Activated CD8-positive, alpha-beta memory T cell treated with anti-CD3 and anti-CD28 coated beads, Interleukin-2, amount 10 ng/mL, durations not matched to agents 7 days and 5 days (primary cell): ENCODE measurements at regions not wholly inside any gene's neighbourhood (a gene's known extent, or its start where the extent isn't known, plus 50 kb on each side); places are given as distances from the start of the nearest gene placed in this dataset.

Source experiments
- ATAC-seq: fragments of 150-1000 bp; cut with Tn5 transposase; one replicate; pipeline ENCODE4 v1.10.0; 2021; ENCODE audit warnings: moderate library complexity
- CTCF ChIA-PET: fragments of 350-600 bp; sonication (Branson Sonifier 250); formaldehyde crosslinking; loops from one replicate; lab custom pipeline; 2021; ENCODE audit warnings: antibody characterized with exemption; lab: Charles Lee
- DNase-seq: peaks from one replicate; pipeline ENCODE4 v3.0.0-alpha.2; 2020
- H3K27ac Mint-ChIP-seq: one replicate; pipeline ENCODE4 v1.8.0; 2021; ENCODE audit warnings: mild to moderate bottlenecking, mixed read lengths
- H3K27me3 Mint-ChIP-seq: one replicate; pipeline ENCODE4 v1.8.0; 2021; ENCODE audit warnings: mixed read lengths
- H3K36me3 Mint-ChIP-seq: one replicate; pipeline ENCODE4 v1.8.0; 2021; ENCODE audit warnings: mild to moderate bottlenecking, mixed read lengths
- H3K4me1 Mint-ChIP-seq: one replicate; pipeline ENCODE4 v1.8.0; 2021; ENCODE audit warnings: mixed read lengths
- H3K4me3 Mint-ChIP-seq: one replicate; pipeline ENCODE4 v1.8.0; 2021; ENCODE audit warnings: mild to moderate bottlenecking, moderate library complexity, mixed read lengths
- H3K9me3 Mint-ChIP-seq: one replicate; pipeline ENCODE4 v1.8.0; 2022; ENCODE audit warnings: low read depth, mixed read lengths

- Mint-ChIP-seq H3K4me3 (no peak overlapping the region), H3K27me3 (no peaks in the 10 kb centered on the region), H3K36me3 (no peaks in the 10 kb centered on the region), H3K4me1 (no peaks in the 10 kb centered on the region), H3K9me3 (no peaks in the 10 kb centered on the region), H3K27ac (no peak overlapping the region)
- ATAC-seq (no peak), DNase-seq (no peak)
- CTCF ChIA-PET, result no interaction called here
Observed at GRCh38 chrX:22366906-22367305, 94.2 kb downstream of the CBLL2 start.

GRCh38 chrX:22373094-22373493 is 100.4 kb downstream of the CBLL2 start:
- CTCF ChIA-PET, result no interaction called here
- Mint-ChIP-seq H3K27ac (no peak overlapping the region), H3K4me1 (no peaks in the 10 kb centered on the region), H3K27me3 (no peaks in the 10 kb centered on the region), H3K4me3 (no peak overlapping the region), H3K9me3 (no peaks in the 10 kb centered on the region), H3K36me3 (no peaks in the 10 kb centered on the region)
- ATAC-seq (no peak), DNase-seq (no peak)

- Mint-ChIP-seq H3K4me1 (no peaks in the 10 kb centered on the region), H3K4me3 (no peak overlapping the region), H3K9me3 (no peaks in the 10 kb centered on the region), H3K36me3 (no peaks in the 10 kb centered on the region), H3K27ac (no peak overlapping the region), H3K27me3 (no peaks in the 10 kb centered on the region)
- CTCF ChIA-PET, result no interaction called here
- DNase-seq (no peak), ATAC-seq (no peak)
Observed at GRCh38 chrX:22373766-22374165, 101.1 kb downstream of the CBLL2 start.

- H3K4me1 Mint-ChIP-seq, result no peaks in the 10 kb centered on the region
- no peak overlapping the region for H3K27ac Mint-ChIP-seq
- H3K36me3 Mint-ChIP-seq, result no peaks in the 10 kb centered on the region
- H3K9me3 Mint-ChIP-seq, result no peaks in the 10 kb centered on the region
- no peak overlapping the region for H3K4me3 Mint-ChIP-seq
- H3K27me3 Mint-ChIP-seq, result no peaks in the 10 kb centered on the region
- ATAC-seq, result no peak
- CTCF ChIA-PET, result no interaction called here
- DNase-seq, result no peak
Observed at GRCh38 chrX:22376369-22376768, 103.7 kb downstream of the CBLL2 start.

- DNase-seq (no peak), ATAC-seq (no peak)
- Mint-ChIP-seq H3K27me3 (no peaks in the 10 kb centered on the region), H3K36me3 (no peaks in the 10 kb centered on the region), H3K4me1 (no peaks in the 10 kb centered on the region), H3K9me3 (no peaks in the 10 kb centered on the region), H3K4me3 (no peak overlapping the region), H3K27ac (no peak overlapping the region)
- CTCF ChIA-PET, result no interaction called here
Observed at GRCh38 chrX:22378296-22378695, 105.6 kb downstream of the CBLL2 start.

GRCh38 chrX:22383988-22384387 is 111.3 kb downstream of the CBLL2 start:
- Mint-ChIP-seq H3K27me3 (no peaks in the 10 kb centered on the region), H3K4me3 (no peak overlapping the region), H3K9me3 (no peaks in the 10 kb centered on the region), H3K36me3 (no peaks in the 10 kb centered on the region), H3K4me1 (no peaks in the 10 kb centered on the region), H3K27ac (no peak overlapping the region)
- ATAC-seq, result no peak
- DNase-seq, result no peak
- CTCF ChIA-PET, result no interaction called here

GRCh38 chrX:22389556-22390179 is 117.0 kb downstream of the CBLL2 start:
- H3K4me1 Mint-ChIP-seq, result no peaks in the 10 kb centered on the region
- ATAC-seq, result no peak
- DNase-seq, result no peak
- no peaks in the 10 kb centered on the region for H3K9me3 Mint-ChIP-seq
- no peak overlapping the region for H3K27ac Mint-ChIP-seq
- no peaks in the 10 kb centered on the region for H3K36me3 Mint-ChIP-seq
- CTCF ChIA-PET, result no interaction called here
- no peaks in the 10 kb centered on the region for H3K27me3 Mint-ChIP-seq
- no peak overlapping the region for H3K4me3 Mint-ChIP-seq

GRCh38 chrX:22392133-22392948 is 119.6 kb downstream of the CBLL2 start:
- H3K4me3 Mint-ChIP-seq, result no peak overlapping the region
- ATAC-seq, result no peak
- no peaks in the 10 kb centered on the region for H3K36me3 Mint-ChIP-seq
- no peak overlapping the region for H3K27ac Mint-ChIP-seq
- H3K9me3 Mint-ChIP-seq, result no peaks in the 10 kb centered on the region
- no peaks in the 10 kb centered on the region for H3K27me3 Mint-ChIP-seq
- no peak for DNase-seq
- CTCF ChIA-PET, result no interaction called here
- no peaks in the 10 kb centered on the region for H3K4me1 Mint-ChIP-seq

- Mint-ChIP-seq H3K27ac (no peak overlapping the region), H3K9me3 (no peaks in the 10 kb centered on the region), H3K4me3 (no peak overlapping the region), H3K4me1 (no peaks in the 10 kb centered on the region), H3K27me3 (no peaks in the 10 kb centered on the region), H3K36me3 (no peaks in the 10 kb centered on the region)
- ATAC-seq (no peak), DNase-seq (no peak)
- CTCF ChIA-PET, result no interaction called here
Observed at GRCh38 chrX:22395372-22395771, 122.7 kb downstream of the CBLL2 start.

- no peaks in the 10 kb centered on the region for H3K27me3 Mint-ChIP-seq
- CTCF ChIA-PET, result no interaction called here
- H3K9me3 Mint-ChIP-seq, result no peaks in the 10 kb centered on the region
- H3K4me3 Mint-ChIP-seq, result no peak overlapping the region
- H3K36me3 Mint-ChIP-seq, result no peaks in the 10 kb centered on the region
- H3K27ac Mint-ChIP-seq, result no peak overlapping the region
- H3K4me1 Mint-ChIP-seq, result no peaks in the 10 kb centered on the region
- DNase-seq (no peak), ATAC-seq (no peak)
Observed at GRCh38 chrX:22396408-22396807, 123.7 kb downstream of the CBLL2 start.

GRCh38 chrX:22397566-22397965 is 124.9 kb downstream of the CBLL2 start:
- Mint-ChIP-seq H3K9me3 (no peaks in the 10 kb centered on the region), H3K36me3 (no peaks in the 10 kb centered on the region), H3K27ac (no peak overlapping the region), H3K27me3 (no peaks in the 10 kb centered on the region), H3K4me3 (no peak overlapping the region), H3K4me1 (no peaks in the 10 kb centered on the region)
- DNase-seq (no peak), ATAC-seq (no peak)
- CTCF ChIA-PET, result no interaction called here

GRCh38 chrX:22399437-22400192 is 126.9 kb downstream of the CBLL2 start:
- H3K27me3 Mint-ChIP-seq, result no peaks in the 10 kb centered on the region
- DNase-seq, result no peak
- H3K4me3 Mint-ChIP-seq, result no peak overlapping the region
- H3K27ac Mint-ChIP-seq, result no peak overlapping the region
- CTCF ChIA-PET, result no interaction called here
- no peaks in the 10 kb centered on the region for H3K36me3 Mint-ChIP-seq
- H3K4me1 Mint-ChIP-seq, result no peaks in the 10 kb centered on the region
- H3K9me3 Mint-ChIP-seq, result no peaks in the 10 kb centered on the region
- ATAC-seq, result no peak

GRCh38 chrX:22404297-22404696 is 131.6 kb downstream of the CBLL2 start:
- no peak for ATAC-seq
- H3K27me3 Mint-ChIP-seq, result no peaks in the 10 kb centered on the region
- no peaks in the 10 kb centered on the region for H3K9me3 Mint-ChIP-seq
- H3K4me1 Mint-ChIP-seq, result no peaks in the 10 kb centered on the region
- no peaks in the 10 kb centered on the region for H3K36me3 Mint-ChIP-seq
- no peak for DNase-seq
- CTCF ChIA-PET, result no interaction called here
- H3K4me3 Mint-ChIP-seq, result no peak overlapping the region
- no peak overlapping the region for H3K27ac Mint-ChIP-seq
